ENCODE measurements at regions not wholly inside any gene's neighbourhood (a gene's known extent, or its start where the extent isn't known, plus 50 kb on each side); places are given as distances from the start of the nearest gene placed in this dataset.

GRCh38 chr14:82070040-82070439, 536.4 kb upstream of the SEL1L start:
- TF ChIP-seq, protein P1, sequence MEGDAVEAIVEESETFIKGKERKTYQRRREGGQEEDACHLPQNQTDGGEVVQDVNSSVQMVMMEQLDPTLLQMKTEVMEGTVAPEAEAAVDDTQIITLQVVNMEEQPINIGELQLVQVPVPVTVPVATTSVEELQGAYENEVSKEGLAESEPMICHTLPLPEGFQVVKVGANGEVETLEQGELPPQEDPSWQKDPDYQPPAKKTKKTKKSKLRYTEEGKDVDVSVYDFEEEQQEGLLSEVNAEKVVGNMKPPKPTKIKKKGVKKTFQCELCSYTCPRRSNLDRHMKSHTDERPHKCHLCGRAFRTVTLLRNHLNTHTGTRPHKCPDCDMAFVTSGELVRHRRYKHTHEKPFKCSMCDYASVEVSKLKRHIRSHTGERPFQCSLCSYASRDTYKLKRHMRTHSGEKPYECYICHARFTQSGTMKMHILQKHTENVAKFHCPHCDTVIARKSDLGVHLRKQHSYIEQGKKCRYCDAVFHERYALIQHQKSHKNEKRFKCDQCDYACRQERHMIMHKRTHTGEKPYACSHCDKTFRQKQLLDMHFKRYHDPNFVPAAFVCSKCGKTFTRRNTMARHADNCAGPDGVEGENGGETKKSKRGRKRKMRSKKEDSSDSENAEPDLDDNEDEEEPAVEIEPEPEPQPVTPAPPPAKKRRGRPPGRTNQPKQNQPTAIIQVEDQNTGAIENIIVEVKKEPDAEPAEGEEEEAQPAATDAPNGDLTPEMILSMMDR (IDR thresholded peaks at IDR 0.05; ENCODE audit: borderline replicate concordance, extremely low read depth, low read length, poor library complexity, severe bottlenecking) = no peak
- TF ChIP-seq EZH2 (IDR thresholded peaks at IDR 0.05; ENCODE audit: borderline replicate concordance, low read depth, low read length, severe bottlenecking) = no peak

Measured in DND-41 (cell line).